ENCODE measurements at regions not wholly inside any gene's neighbourhood (a gene's known extent, or its start where the extent isn't known, plus 50 kb on each side); places are given as distances from the start of the nearest gene placed in this dataset.
"Not testable (repeated sequence)": the region's sequence is repeated elsewhere in the genome, so short reads cannot be mapped to it uniquely, and the experiment has no call there.

GRCh38 chr2:2896011-2896410 is 481.6 kb downstream of the EIPR1 start:
- DNase-seq: no peak
- Histone ChIP-seq H3K4me1 (peaks cover 0 to 9% (median 2%) of the 10 kb centered on the region in 6 donors), H3K36me3 (no peaks in the 10 kb centered on the region), H3K27ac (no peak overlapping the region), H3K9me3 (no peaks in the 10 kb centered on the region), H3K4me3 (no peak overlapping the region), H3K27me3 (replicated peaks in 1 of 7) (no peaks in the 10 kb centered on the region)
- TF ChIP-seq POLR2AphosphoS5 (IDR thresholded peaks at IDR 0.05) (no peak), POLR2A (IDR thresholded peaks at IDR 0.05) (no peak)
- TF ChIP-seq, protein P1, sequence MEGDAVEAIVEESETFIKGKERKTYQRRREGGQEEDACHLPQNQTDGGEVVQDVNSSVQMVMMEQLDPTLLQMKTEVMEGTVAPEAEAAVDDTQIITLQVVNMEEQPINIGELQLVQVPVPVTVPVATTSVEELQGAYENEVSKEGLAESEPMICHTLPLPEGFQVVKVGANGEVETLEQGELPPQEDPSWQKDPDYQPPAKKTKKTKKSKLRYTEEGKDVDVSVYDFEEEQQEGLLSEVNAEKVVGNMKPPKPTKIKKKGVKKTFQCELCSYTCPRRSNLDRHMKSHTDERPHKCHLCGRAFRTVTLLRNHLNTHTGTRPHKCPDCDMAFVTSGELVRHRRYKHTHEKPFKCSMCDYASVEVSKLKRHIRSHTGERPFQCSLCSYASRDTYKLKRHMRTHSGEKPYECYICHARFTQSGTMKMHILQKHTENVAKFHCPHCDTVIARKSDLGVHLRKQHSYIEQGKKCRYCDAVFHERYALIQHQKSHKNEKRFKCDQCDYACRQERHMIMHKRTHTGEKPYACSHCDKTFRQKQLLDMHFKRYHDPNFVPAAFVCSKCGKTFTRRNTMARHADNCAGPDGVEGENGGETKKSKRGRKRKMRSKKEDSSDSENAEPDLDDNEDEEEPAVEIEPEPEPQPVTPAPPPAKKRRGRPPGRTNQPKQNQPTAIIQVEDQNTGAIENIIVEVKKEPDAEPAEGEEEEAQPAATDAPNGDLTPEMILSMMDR (IDR thresholded peaks at IDR 0.05 in 8 of 11, conservative IDR thresholded peaks at IDR 0.05 in 3 of 11): no peak
- intact Hi-C loops (cut with DNase I; ENCODE audit: low total_unique reads): no loop called here
- WGBS, 5 donors: 86 to 95% (median 92%) methylated on average over 5 of the region's 5 CpGs

- H3K27ac ChIP-seq; H3K27me3 ChIP-seq (replicated peaks in 1 of 7); H3K36me3 ChIP-seq; H3K4me3 ChIP-seq; intact Hi-C loops (cut with DNase I; ENCODE audit: low total_unique reads); H3K9me3 ChIP-seq; H3K4me1 ChIP-seq; DNase-seq: not testable (repeated sequence)
- 86 to 89% (median 87%) methylated on average over 19 of the region's 19 CpGs for WGBS, 5 donors
Measured at GRCh38 chr2:2894011-2894410, 483.6 kb downstream of the EIPR1 start.

DNA sequence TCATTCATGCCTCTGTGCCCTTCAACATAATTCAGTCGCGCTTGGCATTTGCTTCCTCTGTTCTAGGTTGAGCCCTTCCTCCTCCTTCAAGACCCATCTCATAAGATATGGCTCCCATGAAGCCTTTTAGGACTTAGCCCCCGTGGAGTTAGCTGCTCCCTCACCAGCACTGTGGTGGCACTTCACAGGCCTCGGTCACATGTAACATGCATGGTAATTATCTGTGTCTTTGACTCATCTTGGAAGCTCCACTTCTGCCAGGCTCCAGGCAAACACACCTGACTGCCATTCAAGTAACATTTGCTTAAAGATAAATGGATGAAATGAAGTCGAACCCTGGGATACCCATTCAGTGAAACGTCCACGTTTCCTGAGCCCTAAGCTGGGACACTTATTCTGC is 484.7 kb downstream of the EIPR1 start:
- Histone ChIP-seq H3K4me1 (no peaks in the 10 kb centered on the region), H3K9me3 (no peaks in the 10 kb centered on the region), H3K4me3 (no peak overlapping the region), H3K27ac (no peak overlapping the region), H3K27me3 (replicated peaks in 1 of 7) (peaks cover 0 to 5% (median 0%) of the 10 kb centered on the region in 7 donors), H3K36me3 (no peaks in the 10 kb centered on the region)
- TF ChIP-seq POLR2AphosphoS5 (IDR thresholded peaks at IDR 0.05): no peak
- no peak for TF ChIP-seq POLR2A (IDR thresholded peaks at IDR 0.05)
- TF ChIP-seq, protein P1 (IDR thresholded peaks at IDR 0.05 in 8 of 11, conservative IDR thresholded peaks at IDR 0.05 in 3 of 11): no peak
- 86 to 92% (median 91%) methylated on average over 7 of the region's 7 CpGs for WGBS, 5 donors
- no peak for DNase-seq
- intact Hi-C loops (cut with DNase I; ENCODE audit: low total_unique reads): no loop called here

- no peak overlapping the region for H3K27ac ChIP-seq
- no peak for DNase-seq
- no peaks in the 10 kb centered on the region for H3K4me1 ChIP-seq
- peaks cover 0 to 5% (median 0%) of the 10 kb centered on the region in 7 donors for H3K27me3 ChIP-seq (replicated peaks in 1 of 7)
- H3K36me3 ChIP-seq: no peaks in the 10 kb centered on the region
- no peaks in the 10 kb centered on the region for H3K9me3 ChIP-seq
- WGBS, 5 donors: 87 to 93% (median 89%) methylated on average over 10 of the region's 10 CpGs
- intact Hi-C loops (cut with DNase I; ENCODE audit: low total_unique reads): no loop called here
- H3K4me3 ChIP-seq: no peak overlapping the region
- TF ChIP-seq POLR2A (IDR thresholded peaks at IDR 0.05) (no peak), POLR2AphosphoS5 (IDR thresholded peaks at IDR 0.05) (no peak)
- TF ChIP-seq, protein P1 (IDR thresholded peaks at IDR 0.05 in 8 of 11, conservative IDR thresholded peaks at IDR 0.05 in 3 of 11): no peak
Measured at GRCh38 chr2:2892378-2892777, 485.2 kb downstream of the EIPR1 start.

DNA sequence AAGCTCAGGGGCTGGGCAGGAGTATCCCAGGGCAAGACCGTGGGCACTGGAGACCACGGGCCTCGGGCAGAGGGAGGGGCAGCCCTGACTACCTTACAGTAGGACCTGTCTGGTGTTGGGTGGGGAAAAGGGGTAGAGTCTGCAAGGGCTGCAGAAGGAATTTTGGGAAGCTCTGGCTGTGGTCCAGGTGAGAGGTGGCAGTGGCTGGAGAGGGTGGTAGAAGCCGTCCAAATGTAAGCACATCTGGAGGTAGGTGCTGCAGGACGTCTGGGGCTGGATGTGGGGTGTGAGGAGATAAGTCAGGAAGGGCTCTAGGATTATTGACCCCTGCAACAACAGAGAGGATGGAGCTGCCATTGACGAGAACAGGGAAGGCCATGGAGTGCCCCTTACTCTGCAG is 486.7 kb downstream of the EIPR1 start:
- no peak overlapping the region for H3K4me3 ChIP-seq
- no peaks in the 10 kb centered on the region for H3K9me3 ChIP-seq
- no peaks in the 10 kb centered on the region for H3K4me1 ChIP-seq
- H3K36me3 ChIP-seq: no peaks in the 10 kb centered on the region
- WGBS, 5 donors: 74 to 85% (median 78%) methylated on average over 6 of the region's 6 CpGs
- TF ChIP-seq POLR2AphosphoS5 (IDR thresholded peaks at IDR 0.05): no peak
- no peak for TF ChIP-seq POLR2A (IDR thresholded peaks at IDR 0.05)
- TF ChIP-seq, protein P1 (IDR thresholded peaks at IDR 0.05 in 8 of 11, conservative IDR thresholded peaks at IDR 0.05 in 3 of 11): no peak
- no peak overlapping the region for H3K27ac ChIP-seq
- H3K27me3 ChIP-seq (replicated peaks in 1 of 7): peaks cover 0 to 5% (median 0%) of the 10 kb centered on the region in 7 donors
- no peak for DNase-seq
- intact Hi-C loops (cut with DNase I; ENCODE audit: low total_unique reads): no loop called here

Measured in spleen (tissue), 11 donors.